AG20443 (cell line): ENCODE measurements at regions not wholly inside any gene's neighbourhood (a gene's known extent, or its start where the extent isn't known, plus 50 kb on each side); places are given as distances from the start of the nearest gene placed in this dataset.
A peak's percentile ranks its signal among the peaks of the same experiment; 100 is the strongest.
"Not testable (repeated sequence)": the region's sequence is repeated elsewhere in the genome, so short reads cannot be mapped to it uniquely, and the experiment has no call there.

ENCODE experiments used
- DNase-seq: peaks from one replicate; pipeline ENCODE4 v3.0.0; 2012; ENCODE audit warnings: low spot score, mixed read lengths

DNA sequence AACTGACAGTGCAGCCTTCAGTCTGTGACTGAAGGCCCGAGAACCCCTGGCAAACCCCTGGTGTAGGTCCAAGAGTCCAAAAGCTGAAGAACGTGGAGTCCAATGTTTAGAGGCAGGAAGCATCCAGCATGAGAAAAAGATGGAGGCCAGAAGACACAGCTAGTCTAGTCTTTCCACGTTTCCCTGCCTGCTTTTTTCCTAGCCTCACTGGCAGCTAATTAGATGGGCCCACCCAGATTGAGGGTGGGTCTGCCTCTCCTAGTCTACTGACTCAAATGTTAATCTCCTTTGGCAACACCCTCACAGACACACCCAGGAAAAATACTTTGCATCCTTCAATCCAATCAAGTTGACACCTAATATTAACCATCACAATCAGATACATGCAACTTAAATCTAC is 87.8 kb downstream of the TENT5D start:
- DNase-seq = not testable (repeated sequence)

DNA sequence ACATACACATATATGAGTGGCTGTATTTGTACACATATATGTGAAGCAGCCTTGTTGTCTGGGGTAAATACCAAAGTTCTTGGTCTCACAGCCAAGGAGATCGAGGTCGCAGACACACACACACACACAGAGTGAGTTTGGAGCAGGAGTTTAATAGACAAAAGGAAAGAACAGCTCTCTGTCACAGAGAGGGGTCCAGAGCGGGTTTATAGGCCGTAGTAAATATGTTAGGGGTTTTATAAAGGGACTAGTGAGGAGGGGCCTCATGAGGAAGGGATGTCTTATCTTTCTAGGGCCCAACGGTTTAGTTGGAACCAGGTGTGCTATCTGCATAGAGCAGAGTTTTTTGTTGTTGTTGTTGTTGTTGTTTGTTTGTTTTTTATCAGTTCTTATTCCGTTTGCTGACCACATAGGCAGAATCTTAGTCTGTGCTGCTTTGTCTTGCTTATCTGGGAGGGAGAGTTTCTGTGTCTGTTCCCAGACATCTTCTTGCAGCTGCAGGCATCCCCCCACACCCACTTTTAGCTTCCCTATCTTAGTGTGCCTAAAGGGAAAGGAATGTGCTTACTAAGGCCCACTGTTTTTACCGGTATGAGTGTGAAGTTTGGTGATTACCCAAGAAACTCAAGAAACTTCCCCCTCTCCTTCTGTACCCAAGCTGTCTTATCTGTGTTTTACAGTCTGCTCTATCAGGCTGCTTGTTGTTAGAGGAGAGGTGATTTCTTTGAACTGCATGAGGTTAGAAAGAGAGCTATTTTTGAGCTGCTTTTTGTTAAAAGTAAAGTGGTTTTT is 91.9 kb downstream of the TENT5D start:
- DNase-seq = no peak

DNA sequence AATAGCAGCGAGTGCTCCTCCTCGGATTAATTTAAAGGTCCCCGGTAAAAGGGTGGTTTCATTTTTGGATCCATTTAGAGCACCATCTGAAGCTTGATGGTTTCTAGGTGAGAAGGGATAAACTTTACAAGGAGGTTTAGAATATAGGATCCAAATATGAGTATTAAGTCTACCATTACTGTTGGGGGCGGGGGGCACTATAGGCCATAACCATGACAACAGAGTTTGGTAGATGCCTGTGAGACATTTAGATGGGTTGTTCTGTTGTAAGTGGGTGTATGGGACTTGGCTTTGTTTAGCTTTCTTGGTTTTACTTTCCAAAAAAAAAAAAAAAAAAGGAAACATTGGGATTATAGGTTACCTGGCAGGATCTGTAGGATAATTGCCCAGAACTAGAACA is 92.7 kb downstream of the TENT5D start:
- no peak for DNase-seq

DNA sequence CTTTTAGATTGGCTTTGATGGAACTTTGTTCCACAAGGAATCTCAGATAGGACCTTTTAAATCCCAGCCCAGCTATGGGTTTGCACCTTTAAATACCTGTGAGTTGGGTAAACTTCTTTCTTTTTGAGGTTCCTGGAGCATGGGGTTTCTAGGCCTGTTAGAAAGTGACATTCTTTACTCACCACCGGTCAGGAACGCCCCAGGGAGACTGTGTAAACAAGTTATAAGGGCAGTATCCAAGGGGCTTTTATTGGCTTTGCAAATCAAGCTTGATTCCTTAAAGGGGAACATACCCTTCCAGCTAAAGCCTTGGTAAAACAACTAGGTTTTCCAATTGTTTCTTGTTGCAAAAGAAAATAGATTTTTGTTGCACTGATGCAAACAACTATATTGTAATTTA is 93.4 kb downstream of the TENT5D start:
- DNase-seq = no peak

DNA sequence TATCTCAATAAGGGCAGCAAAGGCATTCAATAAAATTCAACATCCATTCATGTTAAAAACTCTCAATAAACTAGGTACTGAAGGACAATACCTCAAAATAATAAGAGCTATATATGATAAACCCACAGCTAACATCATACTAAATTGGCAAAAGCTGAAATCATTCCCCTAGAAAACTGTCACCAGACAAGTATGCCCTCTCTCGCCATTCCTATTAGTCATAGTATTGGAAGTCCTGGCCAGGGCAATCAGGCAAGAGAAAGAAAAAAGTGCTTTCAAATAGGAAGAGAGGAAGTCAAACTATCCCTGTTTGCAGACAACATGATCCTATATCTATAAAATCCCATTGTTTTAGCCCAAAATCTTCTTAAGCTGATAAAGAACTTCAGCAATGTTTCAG is 116.8 kb downstream of the TENT5D start:
- no peak for DNase-seq

DNA sequence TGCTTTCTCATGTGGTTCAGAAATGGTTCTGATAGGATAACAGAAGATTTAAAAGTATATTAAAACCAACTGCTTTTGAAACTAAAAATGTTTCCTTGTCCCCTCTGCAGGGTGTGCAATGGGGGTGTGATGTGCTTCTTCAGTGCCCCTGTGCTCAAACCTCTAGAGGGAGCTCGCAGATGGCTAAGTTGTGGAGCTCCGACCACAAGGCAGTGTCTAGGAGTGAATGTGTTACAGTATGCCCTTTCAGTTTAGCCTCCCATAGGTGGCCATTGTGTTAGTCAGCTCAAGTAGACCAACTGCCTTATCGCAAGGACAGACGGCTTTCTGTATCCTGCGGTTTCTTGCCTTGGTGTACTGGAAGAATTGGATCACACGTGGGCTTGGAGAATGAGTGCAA is 130.5 kb downstream of the TENT5D start:
- no peak for DNase-seq

DNA sequence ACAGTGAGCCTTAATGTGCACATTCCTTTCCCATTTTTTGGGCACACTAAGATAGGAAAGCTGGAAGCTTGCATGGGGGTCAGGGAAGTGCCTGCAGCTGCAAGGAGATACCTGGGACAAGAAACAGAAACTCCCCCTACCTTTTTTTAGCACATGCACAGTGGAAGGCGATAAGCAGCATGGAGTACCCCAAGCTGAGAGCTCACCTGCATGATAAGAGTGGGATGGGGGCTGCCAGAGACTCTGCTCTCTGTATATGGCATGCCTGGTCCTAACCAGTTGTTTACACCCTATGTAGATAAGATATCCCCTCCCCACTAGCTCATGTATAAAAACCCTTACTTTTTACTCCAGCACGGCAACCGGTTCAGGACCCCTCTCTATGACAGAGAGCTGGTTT is 135.9 kb downstream of the TENT5D start:
- DNase-seq = no peak

DNA sequence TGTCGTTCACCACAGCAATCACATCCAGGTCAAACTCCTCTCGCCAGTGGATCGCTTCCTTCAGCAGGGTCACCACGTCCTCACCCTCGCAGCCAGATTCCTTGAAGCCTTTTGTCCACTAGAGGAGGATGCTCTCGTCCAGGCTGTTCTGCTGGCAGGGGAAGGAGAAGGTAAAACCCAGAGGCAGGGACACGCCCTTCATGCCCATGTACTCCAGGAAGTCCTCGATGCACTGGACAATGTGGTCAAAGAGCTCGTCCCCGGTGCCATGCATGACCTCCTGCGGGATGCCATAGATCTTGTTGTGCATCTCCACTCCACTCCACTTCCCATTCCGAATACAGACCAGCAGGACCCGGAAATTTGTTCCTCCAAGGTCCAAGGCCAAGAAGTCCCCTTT is 152.4 kb downstream of the TENT5D start:
- no peak for DNase-seq

DNA sequence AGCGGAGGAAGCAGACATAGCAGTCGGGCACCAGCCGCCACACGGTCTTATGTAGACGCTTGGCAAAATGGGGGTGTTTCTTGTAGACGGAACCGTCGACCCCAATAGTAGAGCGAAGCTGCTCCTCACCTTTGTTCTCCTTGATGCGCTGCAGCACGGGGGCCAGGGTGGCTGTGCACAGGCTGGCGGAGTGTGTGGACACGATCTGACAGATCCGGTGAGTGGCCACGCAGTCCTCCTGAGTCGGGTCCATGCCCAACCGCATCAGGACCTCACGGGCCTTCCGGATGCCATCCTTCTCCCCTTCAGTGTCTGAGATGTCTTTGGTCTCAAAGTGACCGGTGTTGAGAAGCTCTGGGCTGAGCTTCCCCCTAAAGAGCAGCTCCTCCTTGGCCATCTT is 153.0 kb downstream of the TENT5D start:
- DNase-seq = no peak

DNA sequence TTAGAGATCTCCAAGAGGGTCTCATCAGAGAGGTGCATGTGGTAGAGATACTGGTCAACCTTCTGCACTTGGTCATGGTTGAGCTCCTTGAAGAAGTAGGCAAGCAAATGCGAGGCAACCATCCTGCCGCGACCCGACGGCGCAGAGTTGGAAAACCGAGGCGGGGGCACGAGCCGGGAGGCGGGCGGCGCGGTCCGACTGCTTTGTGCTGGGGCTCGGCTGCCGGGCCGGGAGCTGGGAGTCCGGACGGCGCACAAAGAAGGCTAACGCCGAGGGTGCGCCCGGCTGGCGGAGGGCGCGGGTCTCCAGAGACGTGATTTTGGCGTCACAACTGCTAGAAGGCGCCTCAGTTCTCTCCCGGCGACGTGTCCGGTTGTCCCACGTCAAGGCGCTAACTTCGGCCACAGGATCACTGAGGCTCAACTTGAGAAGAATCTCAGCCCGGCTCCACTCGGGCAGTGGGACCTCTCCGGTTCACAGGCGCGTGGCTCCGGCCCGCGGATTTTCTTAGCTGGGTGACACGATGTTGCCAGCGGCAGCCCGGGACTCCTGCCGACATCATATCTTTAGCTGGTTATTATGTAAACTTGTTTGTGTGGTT is 154.3 kb downstream of the TENT5D start:
- not testable (repeated sequence) for DNase-seq

DNA sequence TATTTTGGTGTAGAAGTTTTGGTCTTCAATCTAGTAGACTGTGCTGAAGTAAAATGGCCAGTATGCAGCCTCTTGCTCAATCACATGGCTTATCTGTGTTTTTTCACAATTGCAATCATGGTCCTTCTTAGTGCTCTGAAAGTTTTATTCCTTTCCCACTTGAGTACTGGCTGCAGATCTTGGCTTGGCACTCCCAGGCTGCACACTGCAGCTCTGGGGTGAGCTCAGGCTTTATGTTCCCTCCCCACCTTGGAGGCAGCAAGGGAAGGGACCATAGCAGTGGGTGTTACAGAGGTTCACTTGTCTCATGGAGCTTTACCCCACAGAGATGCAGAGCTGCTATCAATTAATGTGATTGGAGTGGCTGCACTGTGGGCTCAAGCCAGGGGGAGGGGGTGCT is 156.0 kb downstream of the TENT5D start:
- no peak for DNase-seq

DNA sequence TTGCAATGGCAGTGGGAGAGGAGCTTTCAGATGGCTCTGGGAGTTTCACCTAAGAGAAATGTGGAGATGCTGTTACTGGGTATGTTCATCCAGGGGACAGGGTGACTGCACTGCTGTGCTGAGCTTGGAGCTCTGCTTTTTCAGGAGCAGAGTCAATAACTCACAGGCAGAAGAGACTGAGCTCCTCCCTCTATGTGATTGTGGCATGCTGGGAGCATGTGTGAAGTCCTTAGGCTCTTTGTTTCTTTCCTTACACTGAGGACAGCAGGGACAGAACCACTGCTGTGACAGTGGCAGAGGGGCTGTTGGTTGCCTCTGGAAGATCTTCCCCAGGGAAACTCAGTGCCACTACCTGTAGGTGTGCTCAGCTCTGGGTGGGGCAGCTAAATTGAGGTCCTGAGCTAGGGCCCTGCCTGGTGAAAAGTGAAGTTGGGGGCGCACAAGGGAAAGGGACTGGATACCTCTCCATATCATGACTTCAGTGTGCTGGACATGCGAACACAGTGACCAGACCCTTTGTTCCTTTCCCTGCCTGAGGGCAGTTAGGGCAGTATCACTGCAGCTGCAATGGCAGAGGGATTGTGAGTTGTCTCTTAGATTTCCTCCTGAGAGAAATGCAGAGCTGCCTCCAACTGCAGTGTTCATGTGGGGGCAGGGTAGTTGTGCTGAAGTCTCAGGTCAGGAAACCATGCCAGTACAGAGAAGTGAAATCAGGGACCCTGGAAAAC is 156.7 kb downstream of the TENT5D start:
- DNase-seq = no peak

DNA sequence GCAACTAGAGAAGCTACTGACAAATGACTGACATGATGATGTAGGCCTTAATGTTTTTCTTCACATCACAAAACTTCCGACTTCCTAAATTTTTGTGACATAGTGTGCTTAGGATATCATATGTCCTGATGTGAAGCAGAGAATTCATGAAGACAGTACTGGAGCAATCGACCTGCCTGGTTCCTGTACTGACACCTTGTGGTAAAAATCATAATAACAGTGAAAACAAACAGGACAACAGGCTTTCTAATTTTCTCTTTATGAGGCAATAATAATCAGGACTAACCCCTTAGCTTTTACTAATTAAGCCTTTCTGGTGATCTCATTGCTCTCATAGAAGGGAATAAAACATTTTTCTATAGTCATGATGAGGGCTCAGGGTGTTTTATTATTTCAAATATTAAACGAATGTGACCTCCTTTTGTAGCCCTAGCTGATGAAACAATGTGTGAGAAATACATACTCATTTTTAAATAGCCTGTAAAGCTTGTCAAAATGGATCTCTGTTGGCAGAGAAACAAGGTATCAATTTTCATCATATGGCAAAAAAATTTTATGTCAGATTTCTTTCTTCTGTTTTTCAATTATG is 158.4 kb downstream of the TENT5D start:
- DNase-seq = peak; percentile 14

DNA sequence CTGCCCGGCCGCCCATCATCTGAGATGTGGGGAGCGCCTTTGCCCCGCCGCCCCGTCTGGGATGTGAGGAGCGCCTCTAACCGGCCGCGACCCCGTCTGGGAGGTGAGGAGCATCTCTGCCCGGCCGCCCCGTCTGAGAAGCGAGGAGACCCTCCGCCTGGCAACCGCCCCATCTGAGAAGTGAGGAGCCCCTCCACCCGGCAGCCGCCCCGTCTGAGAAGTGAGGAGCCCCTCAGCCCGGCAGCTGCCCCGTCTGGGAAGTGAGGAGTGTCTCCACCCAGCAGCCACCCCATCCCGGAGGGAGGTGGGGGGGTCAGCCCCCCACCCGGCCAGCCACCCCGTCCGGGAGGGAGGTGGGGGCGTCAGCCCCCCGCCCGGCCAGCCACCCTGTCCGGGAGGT is 170.7 kb downstream of the TENT5D start:
- not testable (repeated sequence) for DNase-seq

DNA sequence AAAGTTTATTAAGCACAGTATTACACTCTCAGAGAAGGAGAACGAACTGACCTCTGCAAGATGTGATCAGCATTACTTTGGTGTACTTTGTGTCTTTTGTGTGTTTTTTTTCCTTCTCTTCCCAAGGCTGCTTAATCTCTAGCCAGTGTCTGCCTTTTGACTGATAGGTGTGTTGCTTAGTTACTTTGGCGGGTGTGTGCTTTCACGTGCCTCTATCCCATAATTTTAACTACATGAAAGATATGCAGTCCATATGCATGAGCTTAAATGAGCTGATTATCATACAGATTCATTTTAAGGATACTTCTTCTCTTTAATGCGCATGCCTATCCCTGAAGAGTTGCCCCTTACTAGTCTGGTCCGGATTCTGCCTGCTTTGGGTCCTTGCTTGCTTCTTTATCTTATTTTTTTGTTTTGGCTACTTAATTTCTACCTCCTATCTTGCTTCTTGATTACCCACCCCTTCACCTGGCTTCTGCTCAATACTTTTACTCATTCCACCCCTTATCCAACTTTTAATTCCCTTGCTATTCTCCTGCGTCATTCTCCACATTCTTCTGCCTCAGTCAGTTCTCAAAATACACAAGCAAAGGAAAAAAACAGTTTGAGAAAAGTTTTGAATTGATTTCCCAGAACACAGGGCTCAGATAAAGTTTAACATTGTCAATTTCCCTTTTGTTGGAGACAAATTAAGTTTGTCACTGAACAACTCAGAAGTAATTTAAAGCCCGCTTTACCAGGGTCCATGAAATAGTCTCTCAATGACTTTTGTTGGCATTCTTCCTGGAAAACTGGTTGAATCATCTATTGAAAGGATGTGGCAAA is 182.0 kb downstream of the TENT5D start:
- DNase-seq = no peak
